Glutamatergic neuron (in vitro differentiated cells): ENCODE measurements at regions not wholly inside any gene's neighbourhood (a gene's known extent, or its start where the extent isn't known, plus 50 kb on each side); places are given as distances from the start of the nearest gene placed in this dataset.
"Not testable (repeated sequence)": the region's sequence is repeated elsewhere in the genome, so short reads cannot be mapped to it uniquely, and the experiment has no call there.

Experiments used
- DNase-seq: peaks from one replicate; pipeline ENCODE4 v3.0.0; 2022
- H3K27ac Mint-ChIP-seq: one replicate; pipeline ENCODE4 v1.8.0; 2020; ENCODE audit warnings: mild to moderate bottlenecking, mixed read lengths, inconsistent platforms; ENCODE audit not compliant: unreplicated experiment
- H3K27me3 Mint-ChIP-seq: one replicate; pipeline ENCODE4 v1.8.0; 2020; ENCODE audit warnings: mild to moderate bottlenecking, moderate library complexity, mixed read lengths, inconsistent platforms; ENCODE audit not compliant: unreplicated experiment
- H3K36me3 Mint-ChIP-seq: one replicate; pipeline ENCODE4 v1.8.0; 2020; ENCODE audit warnings: mild to moderate bottlenecking, mixed read lengths, inconsistent platforms; ENCODE audit not compliant: unreplicated experiment
- H3K4me1 Mint-ChIP-seq: one replicate; pipeline ENCODE4 v1.8.0; 2020; ENCODE audit warnings: mild to moderate bottlenecking, low read depth, mixed read lengths, inconsistent platforms; ENCODE audit not compliant: unreplicated experiment
- H3K4me3 Mint-ChIP-seq: one replicate; pipeline ENCODE4 v1.8.0; 2020; ENCODE audit warnings: mild to moderate bottlenecking, mixed read lengths, inconsistent platforms; ENCODE audit not compliant: unreplicated experiment
- H3K9me3 Mint-ChIP-seq: one replicate; pipeline ENCODE4 v1.8.0; 2020; ENCODE audit warnings: mild to moderate bottlenecking, moderate library complexity, mixed read lengths, inconsistent platforms; ENCODE audit not compliant: unreplicated experiment
- TF ChIP-seq, protein P1 (sequence below): fragments of 200-600 bp; sonication (generic); IDR thresholded peaks from one replicate; pipeline ENCODE4 v1.5.0; 2021; ENCODE audit not compliant: partially characterized antibody, unreplicated experiment

DNA sequence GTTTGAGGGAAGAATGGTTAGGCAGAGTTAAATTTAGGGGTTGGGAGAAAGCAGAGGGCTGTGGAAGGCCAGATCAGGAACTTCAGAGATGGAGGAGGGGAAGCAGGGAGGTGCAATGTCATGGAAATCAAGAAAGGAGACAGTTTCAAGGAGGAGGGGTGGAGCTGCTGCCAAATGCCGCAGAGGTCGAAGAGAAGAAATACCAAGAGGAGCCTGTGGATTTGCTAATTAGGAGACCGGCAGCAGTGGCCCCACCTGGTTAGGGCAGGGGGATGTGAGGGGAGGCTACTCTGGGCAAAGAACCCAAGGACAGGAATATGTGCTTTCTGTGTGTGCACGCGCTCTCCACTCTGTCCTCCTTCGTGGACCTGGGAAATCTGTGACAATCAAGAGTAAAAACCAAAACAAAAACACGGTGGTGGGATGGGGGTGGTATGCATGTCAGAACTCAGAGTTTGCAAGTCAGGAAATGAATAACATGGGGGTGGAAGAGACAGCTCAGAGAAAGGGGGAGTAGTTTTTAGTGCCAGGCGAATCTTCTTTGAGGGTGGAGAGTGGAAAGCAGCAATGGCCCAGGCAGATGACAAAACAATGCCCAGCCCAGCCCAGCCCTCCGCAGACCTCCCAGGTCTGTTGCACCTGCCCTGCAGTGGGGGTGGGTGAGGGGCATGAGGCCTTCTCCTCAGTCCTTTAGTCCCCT lies 102.9 kb upstream of the PAX2 start:
- H3K4me1 Mint-ChIP-seq = peaks cover 9% of the 10 kb centered on the region
- H3K27ac Mint-ChIP-seq = no peak overlapping the region
- no peak overlapping the region for H3K4me3 Mint-ChIP-seq

DNA sequence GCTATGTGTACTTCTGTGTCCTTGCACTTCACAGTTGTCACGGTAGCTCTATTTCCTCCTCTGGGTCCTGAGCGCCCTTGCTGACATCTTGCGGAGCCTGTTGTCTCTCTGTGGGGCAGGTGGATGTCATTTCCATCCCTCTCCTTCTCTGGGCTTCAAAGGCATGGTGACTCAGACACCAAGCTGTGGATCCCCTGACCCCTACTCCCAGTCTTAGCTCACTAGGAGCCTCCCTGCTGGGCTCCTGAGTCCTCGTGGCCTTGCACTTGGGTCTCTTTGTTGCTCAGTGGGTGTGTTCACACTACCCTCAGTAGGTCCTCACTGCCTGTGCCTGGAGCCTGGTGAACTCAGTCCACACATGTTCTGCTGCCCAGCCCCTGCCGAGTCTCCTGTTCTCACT lies 100.3 kb upstream of the PAX2 start:
- Mint-ChIP-seq H3K4me3 (no peak overlapping the region), H3K27ac (no peak overlapping the region), H3K4me1 (no peaks in the 10 kb centered on the region), H3K36me3 (no peaks in the 10 kb centered on the region), H3K27me3 (peaks cover 12% of the 10 kb centered on the region), H3K9me3 (peaks cover 2% of the 10 kb centered on the region)
- no peak for DNase-seq
- TF ChIP-seq, protein P1, sequence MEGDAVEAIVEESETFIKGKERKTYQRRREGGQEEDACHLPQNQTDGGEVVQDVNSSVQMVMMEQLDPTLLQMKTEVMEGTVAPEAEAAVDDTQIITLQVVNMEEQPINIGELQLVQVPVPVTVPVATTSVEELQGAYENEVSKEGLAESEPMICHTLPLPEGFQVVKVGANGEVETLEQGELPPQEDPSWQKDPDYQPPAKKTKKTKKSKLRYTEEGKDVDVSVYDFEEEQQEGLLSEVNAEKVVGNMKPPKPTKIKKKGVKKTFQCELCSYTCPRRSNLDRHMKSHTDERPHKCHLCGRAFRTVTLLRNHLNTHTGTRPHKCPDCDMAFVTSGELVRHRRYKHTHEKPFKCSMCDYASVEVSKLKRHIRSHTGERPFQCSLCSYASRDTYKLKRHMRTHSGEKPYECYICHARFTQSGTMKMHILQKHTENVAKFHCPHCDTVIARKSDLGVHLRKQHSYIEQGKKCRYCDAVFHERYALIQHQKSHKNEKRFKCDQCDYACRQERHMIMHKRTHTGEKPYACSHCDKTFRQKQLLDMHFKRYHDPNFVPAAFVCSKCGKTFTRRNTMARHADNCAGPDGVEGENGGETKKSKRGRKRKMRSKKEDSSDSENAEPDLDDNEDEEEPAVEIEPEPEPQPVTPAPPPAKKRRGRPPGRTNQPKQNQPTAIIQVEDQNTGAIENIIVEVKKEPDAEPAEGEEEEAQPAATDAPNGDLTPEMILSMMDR = no peak

More for the DNA sequence above, 102.9 kb upstream of the PAX2 start:
- no peak for DNase-seq
- TF ChIP-seq, protein P1 = no peak
- Mint-ChIP-seq H3K9me3 (peaks cover 2% of the 10 kb centered on the region), H3K36me3 (no peaks in the 10 kb centered on the region), H3K27me3 (peaks cover 10% of the 10 kb centered on the region)

DNA sequence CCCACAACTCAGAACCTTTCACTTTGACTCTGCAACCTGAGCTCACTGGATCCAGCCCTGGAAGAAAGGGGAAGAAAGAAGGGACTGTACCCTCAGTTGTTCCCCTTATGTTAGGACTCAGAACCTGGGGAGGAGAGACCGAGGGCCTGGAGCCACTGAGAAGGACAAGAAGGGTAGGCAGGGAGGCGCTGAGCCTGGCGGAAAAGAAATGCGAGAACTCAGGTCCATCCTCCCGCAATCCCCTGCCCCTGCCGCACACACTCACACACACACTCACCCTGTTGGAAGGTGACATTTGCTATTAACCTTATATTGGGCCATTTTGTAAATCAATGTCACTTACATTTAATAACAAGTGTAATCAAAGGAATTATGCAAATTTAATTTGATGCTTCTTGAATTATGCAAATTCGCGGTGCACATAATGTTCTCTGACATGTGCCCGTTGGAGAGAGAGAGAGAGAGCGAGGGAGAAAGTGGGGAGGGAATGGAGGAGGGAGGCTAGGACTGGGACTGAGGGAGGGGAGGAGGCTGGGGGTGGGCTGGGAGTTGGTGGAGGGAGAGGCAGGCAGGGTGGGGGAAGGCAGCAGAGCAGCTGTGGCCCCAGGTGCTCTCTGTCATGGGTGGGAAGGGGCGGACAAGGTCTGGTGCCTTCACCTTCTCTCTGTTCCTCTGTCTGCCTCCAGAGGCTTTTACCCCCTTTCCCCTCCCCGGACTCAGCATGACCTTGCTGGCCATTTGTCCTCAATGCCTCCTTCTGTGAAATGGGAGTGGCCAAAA lies 99.6 kb upstream of the PAX2 start:
- H3K36me3 Mint-ChIP-seq = no peaks in the 10 kb centered on the region
- H3K4me1 Mint-ChIP-seq = no peaks in the 10 kb centered on the region
- H3K4me3 Mint-ChIP-seq = no peak overlapping the region
- TF ChIP-seq, protein P1 = no peak
- H3K27ac Mint-ChIP-seq = peak overlapping the region; percentile 59
- H3K27me3 Mint-ChIP-seq = peaks cover 12% of the 10 kb centered on the region
- DNase-seq = no peak
- H3K9me3 Mint-ChIP-seq = peaks cover 2% of the 10 kb centered on the region

DNA sequence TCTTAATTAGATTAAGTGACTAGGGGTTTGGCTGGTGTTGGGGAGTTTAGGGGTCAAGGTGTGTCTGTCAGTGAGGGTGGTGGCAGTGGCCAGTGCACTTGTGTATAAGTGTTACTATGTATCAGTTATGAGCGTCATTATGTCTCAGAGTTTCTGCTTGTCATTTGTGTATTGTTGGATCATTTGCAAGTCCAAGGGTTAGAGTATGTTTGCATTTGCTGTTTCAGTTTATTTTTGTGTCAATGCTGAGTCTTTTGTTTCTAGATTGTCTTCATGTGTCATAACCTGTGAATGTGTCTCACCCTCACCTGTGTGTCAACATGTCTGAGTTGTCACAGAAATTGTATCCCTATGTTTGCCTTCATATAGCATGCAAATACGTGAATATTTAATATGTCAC lies 97.5 kb upstream of the PAX2 start:
- H3K27me3 Mint-ChIP-seq = peaks cover 13% of the 10 kb centered on the region
- peaks cover 6% of the 10 kb centered on the region for H3K36me3 Mint-ChIP-seq
- TF ChIP-seq, protein P1 = no peak
- H3K4me1 Mint-ChIP-seq = no peaks in the 10 kb centered on the region
- DNase-seq = no peak
- H3K27ac Mint-ChIP-seq = no peak overlapping the region
- H3K4me3 Mint-ChIP-seq = no peak overlapping the region
- H3K9me3 Mint-ChIP-seq = peaks cover 5% of the 10 kb centered on the region

DNA sequence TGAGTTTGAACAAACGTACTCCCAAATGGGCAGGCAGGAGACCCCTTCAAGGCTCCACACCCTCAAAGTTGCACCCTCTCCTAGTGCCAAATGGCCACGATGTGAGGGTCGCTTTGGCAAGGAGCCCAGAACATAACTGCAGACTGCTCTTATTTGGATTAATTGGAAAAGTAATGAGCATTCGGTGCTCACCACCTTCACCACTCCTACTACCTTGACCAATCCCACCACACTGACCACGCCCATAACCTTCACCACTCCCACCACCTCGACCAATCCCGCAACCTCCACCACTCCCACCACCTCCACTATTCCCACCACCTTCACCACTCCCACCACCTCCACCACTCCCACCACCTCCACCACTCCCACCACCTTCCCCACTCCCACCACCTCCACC lies 94.7 kb upstream of the PAX2 start:
- TF ChIP-seq, protein P1 = no peak
- H3K4me3 Mint-ChIP-seq = no peak overlapping the region
- H3K36me3 Mint-ChIP-seq = peaks cover 6% of the 10 kb centered on the region
- peaks cover 21% of the 10 kb centered on the region for H3K27me3 Mint-ChIP-seq
- H3K27ac Mint-ChIP-seq = no peak overlapping the region
- peaks cover 5% of the 10 kb centered on the region for H3K4me1 Mint-ChIP-seq
- H3K9me3 Mint-ChIP-seq = peaks cover 11% of the 10 kb centered on the region
- no peak for DNase-seq

DNA sequence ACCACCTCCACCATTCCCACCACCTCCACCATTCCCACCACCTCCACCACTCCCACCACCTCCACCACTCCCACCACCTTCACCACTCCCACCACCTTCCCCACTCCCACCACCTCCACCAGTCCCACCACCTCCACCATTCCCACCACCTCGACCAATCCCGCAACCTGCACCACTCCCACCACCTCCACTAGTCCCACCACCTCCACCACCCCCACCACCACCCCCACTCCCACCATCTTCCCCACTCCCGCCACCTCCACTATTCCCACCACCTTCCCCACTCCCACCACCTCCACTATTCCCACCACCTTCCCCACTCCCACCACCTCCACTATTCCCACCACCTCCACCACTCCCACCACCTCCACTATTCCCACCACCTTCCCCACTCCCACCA lies 94.3 kb upstream of the PAX2 start:
- not testable (repeated sequence) for DNase-seq, H3K27ac Mint-ChIP-seq, H3K36me3 Mint-ChIP-seq, H3K4me3 Mint-ChIP-seq, H3K4me1 Mint-ChIP-seq
- Mint-ChIP-seq H3K27me3 (peaks cover 19% of the 10 kb centered on the region), H3K9me3 (peaks cover 11% of the 10 kb centered on the region)
